GM12878 (cell line): ENCODE measurements at regions not wholly inside any gene's neighbourhood (a gene's known extent, or its start where the extent isn't known, plus 50 kb on each side); places are given as distances from the start of the nearest gene placed in this dataset.

ENCODE experiments used
- CBX3 ChIP-seq: fragments of 200-600 bp; sonication (generic); IDR thresholded peaks from 2 replicates; pipeline ENCODE4 v1.6.1; 2016; ENCODE audit warnings: low read depth, borderline replicate concordance
- KDM1A ChIP-seq: fragments of 200-600 bp; sonication (generic); IDR thresholded peaks from 2 replicates; pipeline ENCODE4 v1.6.1; 2016; ENCODE audit warnings: borderline replicate concordance
- TARDBP ChIP-seq: IDR thresholded peaks from 2 replicates; pipeline ENCODE4 v1.6.1; 2016; ENCODE audit warnings: borderline replicate concordance
- ZNF622 ChIP-seq: fragments of 450-650 bp; IDR thresholded peaks from 2 replicates; pipeline ENCODE4 v1.6.1; 2017; ENCODE audit warnings: mild to moderate bottlenecking, inconsistent platforms

- TF ChIP-seq ZNF622 (no peak), TARDBP (no peak), KDM1A (no peak), CBX3 (no peak)
Measured at GRCh38 chr22:27222178-27222577, 564.8 kb downstream of the MIAT start.
